ENCODE measurements at regions not wholly inside any gene's neighbourhood (a gene's known extent, or its start where the extent isn't known, plus 50 kb on each side); places are given as distances from the start of the nearest gene placed in this dataset.

GRCh38 chr5:42952578-42952974, 87.5 kb downstream of the ANXA2R start:
- dilution Hi-C loops (cut with MboI; ENCODE audit: extremely low pct_ligation_motif_present, low sequenced_read_pairs) = no loop called here
- peaks cover 25% of the 10 kb centered on the region for H3K9me3 ChIP-seq (ENCODE audit: control insufficient read depth, low read depth, low read length)
- peaks cover 15% of the 10 kb centered on the region for H3K4me1 ChIP-seq (ENCODE audit: control insufficient read depth, extremely low read depth, insufficient read depth, low read length)
- H4K20me1 ChIP-seq (ENCODE audit: control insufficient read depth, extremely low read depth, insufficient read depth, low read length) = no peaks in the 10 kb centered on the region
- H3K79me2 ChIP-seq (ENCODE audit: control insufficient read depth, insufficient read depth, low read length) = no peaks in the 10 kb centered on the region
- no peaks in the 10 kb centered on the region for H3K36me3 ChIP-seq (ENCODE audit: control insufficient read depth in 2 of 2, extremely low read depth in 1 of 2, insufficient read depth in 2 of 2, low read length in 2 of 2)
- H3K9ac ChIP-seq (ENCODE audit: control insufficient read depth, extremely low read depth, insufficient read depth, low read length) = no peak overlapping the region
- no peak overlapping the region for H2AFZ ChIP-seq (ENCODE audit: control insufficient read depth, low read length)
- FAIRE-seq (no peak), DNase-seq (ENCODE audit: low read depth, low spot score) (no peak)
- H3K4me3 ChIP-seq (ENCODE audit: control insufficient read depth in 2 of 3, extremely low read depth in 1 of 3, insufficient read depth in 2 of 3, low read depth in 1 of 3, low read length in 3 of 3) = no peak overlapping the region
- TF ChIP-seq CTCF (optimal IDR thresholded peaks at IDR 0.05 in 1 of 3, IDR thresholded peaks at IDR 0.05 in 1 of 3, conservative IDR thresholded peaks at IDR 0.05 in 1 of 3; ENCODE audit: extremely low read depth in 1 of 3, insufficient read depth in 2 of 3, low read length in 3 of 3) = no peak
- TF ChIP-seq EZH2 (IDR thresholded peaks at IDR 0.05; ENCODE audit: low read length) = no peak
- no peak overlapping the region for H3K4me2 ChIP-seq (ENCODE audit: control insufficient read depth, extremely low read depth, insufficient read depth, low read depth, low read length)
- H3K27me3 ChIP-seq (ENCODE audit: control insufficient read depth, extremely low read depth, insufficient read depth, low read length) = no peaks in the 10 kb centered on the region
- H3K9me1 ChIP-seq (ENCODE audit: control insufficient read depth, extremely low read depth, insufficient read depth, low read length) = no peaks in the 10 kb centered on the region
- H3K27ac ChIP-seq (ENCODE audit: control insufficient read depth, insufficient read depth, low read length) = no peak overlapping the region

DNA sequence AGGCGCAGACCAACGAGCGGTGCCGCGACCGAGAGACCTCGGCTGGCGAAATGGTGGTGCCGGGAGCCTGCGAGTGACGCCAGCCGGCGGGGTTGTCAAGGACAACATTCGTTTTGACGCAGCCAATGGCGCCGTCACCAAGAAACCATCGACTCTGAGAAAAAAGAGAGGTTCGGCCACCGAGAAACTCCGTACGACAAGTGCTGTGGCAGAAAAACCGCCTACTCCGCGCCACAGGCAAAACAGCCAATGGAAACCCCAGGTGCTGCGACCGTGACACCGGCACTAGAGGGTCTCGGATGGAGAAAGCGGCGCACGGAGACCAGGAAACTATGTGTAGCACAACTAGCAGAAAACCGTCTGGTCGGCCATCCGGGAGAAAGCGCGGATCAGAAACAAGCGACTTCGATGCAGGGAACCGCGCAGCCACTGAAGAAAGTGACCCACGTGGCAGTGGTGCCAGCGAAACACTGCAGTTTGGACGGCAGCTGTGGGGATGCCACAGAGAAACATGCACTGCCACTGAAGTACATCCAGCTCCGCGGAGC, 88.8 kb downstream of the ANXA2R start:
- TF ChIP-seq EZH2 (IDR thresholded peaks at IDR 0.05; ENCODE audit: low read length) (no peak), CTCF (optimal IDR thresholded peaks at IDR 0.05 in 1 of 3, IDR thresholded peaks at IDR 0.05 in 1 of 3, conservative IDR thresholded peaks at IDR 0.05 in 1 of 3; ENCODE audit: extremely low read depth in 1 of 3, insufficient read depth in 2 of 3, low read length in 3 of 3) (no peak)
- Histone ChIP-seq H4K20me1 (ENCODE audit: control insufficient read depth, extremely low read depth, insufficient read depth, low read length) (no peaks in the 10 kb centered on the region), H3K4me1 (ENCODE audit: control insufficient read depth, extremely low read depth, insufficient read depth, low read length) (peaks cover 15% of the 10 kb centered on the region), H2AFZ (ENCODE audit: control insufficient read depth, low read length) (peak overlapping the region; percentile 60), H3K9me1 (ENCODE audit: control insufficient read depth, extremely low read depth, insufficient read depth, low read length) (no peaks in the 10 kb centered on the region), H3K79me2 (ENCODE audit: control insufficient read depth, insufficient read depth, low read length) (no peaks in the 10 kb centered on the region), H3K9me3 (ENCODE audit: control insufficient read depth, low read depth, low read length) (peaks cover 25% of the 10 kb centered on the region), H3K27me3 (ENCODE audit: control insufficient read depth, extremely low read depth, insufficient read depth, low read length) (no peaks in the 10 kb centered on the region), H3K27ac (ENCODE audit: control insufficient read depth, insufficient read depth, low read length) (peak overlapping the region; percentile 82), H3K9ac (ENCODE audit: control insufficient read depth, extremely low read depth, insufficient read depth, low read length) (peak overlapping the region; percentile 67), H3K4me3 (ENCODE audit: control insufficient read depth in 2 of 3, extremely low read depth in 1 of 3, insufficient read depth in 2 of 3, low read depth in 1 of 3, low read length in 3 of 3) (peak overlapping the region; percentile 30 to 56 (median 44)), H3K4me2 (ENCODE audit: control insufficient read depth, extremely low read depth, insufficient read depth, low read depth, low read length) (peak overlapping the region; percentile 84), H3K36me3 (ENCODE audit: control insufficient read depth in 2 of 2, extremely low read depth in 1 of 2, insufficient read depth in 2 of 2, low read length in 2 of 2) (no peaks in the 10 kb centered on the region)
- FAIRE-seq = no peak
- dilution Hi-C loops (cut with MboI; ENCODE audit: extremely low pct_ligation_motif_present, low sequenced_read_pairs) = no loop called here
- no peak for DNase-seq (ENCODE audit: low read depth, low spot score)

All from keratinocyte (primary cell).